K562 (cell line): ENCODE measurements at regions not wholly inside any gene's neighbourhood (a gene's known extent, or its start where the extent isn't known, plus 50 kb on each side); places are given as distances from the start of the nearest gene placed in this dataset.

Source experiments
- ATAC-seq: fragments of 200-7000 bp; cut with Tn5 transposase; 3 replicates; pipeline ENCODE4 v1.9.1; 2020; ENCODE audit warnings: moderate library complexity
- BruUV-seq: library from RNA; stranded (reverse); fragments of 400-500 nt; replicated peaks from 2 replicates; lab custom pipeline; 2021; lab: Mats Ljungman, UMichigan
- CTCF ChIA-PET: fragments of 300-600 bp; formaldehyde crosslinking; extraction: SDS; loops from one replicate; lab custom pipeline; 2021; ENCODE audit warnings: low intra/inter-chr PET ratio; lab: Yijun Ruan, JAX
- POLR2A ChIA-PET: fragments of 300-600, 350-650 bp; sonication (Branson Sonifier 250); formaldehyde crosslinking; extraction: SDS; loops from one replicate; lab custom pipeline; 2021; ENCODE audit warnings: antibody characterized with exemption, inconsistent platforms; lab: Yijun Ruan, JAX
- DNase-seq, 4 experiments: peaks; one replicate each; pipeline versions ENCODE4 v3.0.0 to v3.0.0-alpha.2; 2011 to 2018; ENCODE audit warnings: low spot score in 3 of 4, mixed read lengths in 3 of 4; ENCODE audit errors: extremely low read depth in 1 of 4
- FAIRE-seq: peaks from 2 replicates; lab custom pipeline; 2011; peaks lifted over from hg19 to GRCh38; lab: Jason Lieb, UNC
- H2AFZ ChIP-seq: 2 replicates; pipeline ENCODE4 v1.6.0; 2011; ENCODE audit warnings: low read depth, low read length, control low read depth, inconsistent platforms
- H3K27ac ChIP-seq: fragments of 200-600 bp; 3 replicates; pipeline ENCODE4 v1.8.0; 2011; ENCODE audit warnings: low read depth, mild to moderate bottlenecking, control low read depth, inconsistent platforms, low read length, moderate library complexity, mixed read lengths; ENCODE audit errors: extremely low read depth
- H3K27me3 ChIP-seq, 2 experiments: fragments of 300-600 bp in 1 of 2; 2 replicates in 1 of 2; 3 replicates in 1 of 2; pipeline versions ENCODE4 v1.6.0 to v1.8.0; 2011; ENCODE audit warnings: inconsistent platforms in 2 of 2, low read length in 2 of 2, mild to moderate bottlenecking in 1 of 2, mixed read lengths in 1 of 2, moderate library complexity in 1 of 2; ENCODE audit not compliant: control insufficient read depth in 2 of 2, insufficient read depth in 2 of 2
- H3K36me3 ChIP-seq: fragments of 300-600 bp; 3 replicates; pipeline ENCODE4 v1.8.0; 2011; ENCODE audit warnings: mild to moderate bottlenecking, low read length, inconsistent platforms; ENCODE audit not compliant: control insufficient read depth, insufficient read depth
- H3K4me1 ChIP-seq, 2 experiments: fragments of 200-600 bp in 1 of 2; replicated peaks in 1 of 2; 2 replicates in 1 of 2; 3 replicates in 1 of 2; pipeline versions ENCODE4 v1.5.1 to v1.8.0; 2011; ENCODE audit warnings: inconsistent platforms in 2 of 2, low read length in 2 of 2, mild to moderate bottlenecking in 1 of 2, mixed read lengths in 1 of 2, moderate library complexity in 1 of 2; ENCODE audit not compliant: control insufficient read depth in 2 of 2, insufficient read depth in 2 of 2
- H3K4me2 ChIP-seq: 2 replicates; pipeline ENCODE4 v1.6.1; 2011; ENCODE audit warnings: low read length, control low read depth, inconsistent platforms, mixed read lengths; ENCODE audit not compliant: insufficient read depth
- H3K4me3 ChIP-seq: fragments of 200-600 bp; sonication (generic), shearing (Covaris generic); 2 replicates; pipeline ENCODE4 v1.5.1; 2016; ENCODE audit warnings: control low read depth, inconsistent platforms
- H3K79me2 ChIP-seq: fragments of 200-600 bp; 3 replicates; pipeline ENCODE4 v1.8.0; 2011; ENCODE audit warnings: low read length, inconsistent platforms; ENCODE audit not compliant: control insufficient read depth, insufficient read depth
- H3K9ac ChIP-seq, 2 experiments: 2 replicates each; pipeline versions ENCODE4 v1.6.0 to v1.6.1; 2011; ENCODE audit warnings: low read depth in 2 of 2, low read length in 2 of 2, control low read depth in 1 of 2, inconsistent platforms in 1 of 2, mild to moderate bottlenecking in 1 of 2, mixed read lengths in 1 of 2; ENCODE audit not compliant: insufficient read depth in 1 of 2
- H3K9me1 ChIP-seq: one replicate; pipeline ENCODE4 v1.6.0; 2011; ENCODE audit warnings: inconsistent platforms, mild to moderate bottlenecking, low read length, moderate library complexity; ENCODE audit not compliant: control insufficient read depth, insufficient read depth
- H3K9me3 ChIP-seq: replicated peaks from 2 replicates; pipeline ENCODE4 v1.5.1; 2011; ENCODE audit warnings: low read depth, low read length, inconsistent platforms; ENCODE audit not compliant: control insufficient read depth, insufficient read depth
- H4K20me1 ChIP-seq: replicated peaks from 2 replicates; pipeline ENCODE4 v1.6.1; 2011; ENCODE audit warnings: low read length, inconsistent platforms, mixed read lengths; ENCODE audit not compliant: control insufficient read depth, insufficient read depth
- FOSL1 ChIP-seq: fragments of 200-800 bp; sonication (Bioruptor generic); conservative IDR thresholded peaks from 2 replicates; pipeline ENCODE4 v1.6.1; 2016; ENCODE audit warnings: missing genetic modification characterization, missing compliant biosample characterization
- ILF3 ChIP-seq: fragments of 450-650 bp; IDR thresholded peaks from 2 replicates; pipeline ENCODE4 v1.6.1; 2018; ENCODE audit warnings: antibody characterized with exemption, mild to moderate bottlenecking, moderate library complexity, borderline replicate concordance
- NR4A1 ChIP-seq, 2 experiments: fragments of 250-450 bp in 1 of 2; fragments of 450-650 bp in 1 of 2; sonication (Bioruptor Pico) in 1 of 2; IDR thresholded peaks; 2 replicates each; pipeline versions ENCODE4 v1.4.0 to v1.6.1; 2016 to 2020; ENCODE audit warnings: mild to moderate bottlenecking in 2 of 2, missing compliant biosample characterization in 1 of 2, missing genetic modification characterization in 1 of 2, moderate library complexity in 1 of 2
- RFX7 ChIP-seq: fragments of 250-450 bp; sonication (Bioruptor Pico); IDR thresholded peaks from 2 replicates; pipeline ENCODE4 v1.5.1; 2021; ENCODE audit warnings: mild to moderate bottlenecking
- ZHX1 ChIP-seq: fragments of 150-350 bp; conservative IDR thresholded peaks from 2 replicates; pipeline ENCODE4 v1.6.1; 2014; ENCODE audit warnings: low read length
- ZNF23 ChIP-seq: fragments of 250-450 bp; sonication (Bioruptor Pico); IDR thresholded peaks from 2 replicates; pipeline ENCODE4 v1.4.0; 2020; ENCODE audit warnings: mild to moderate bottlenecking
- WGBS: fragments of 100-300 bp; shearing (Covaris generic); methylation state at CpG from one replicate; pipeline ENCODE4 v1.1.6; 2016; ENCODE audit warnings: low coverage, mixed read lengths; ENCODE audit not compliant: insufficient coverage; ENCODE audit errors: missing lambda C conversion rate; 5-methylcytosine and 5-hydroxymethylcytosine counted together
- in situ Hi-C: fragments of 300-500 bp; cut with MboI; formaldehyde crosslinking; loops from 4 replicates; pipeline ENCODE4 v1.15.0; 2018; ENCODE audit warnings: inconsistent platforms, mixed read lengths
- intact Hi-C: fragments of 100-400 bp; cut with micrococcal nuclease; formaldehyde crosslinking; loops from 2 replicates; pipeline ENCODE4 v1.14.2; 2022

- no peak for TF ChIP-seq ZHX1
- no peak for TF ChIP-seq ZNF23 (CRISPR knock-in tag)
- peak; percentile 45 for TF ChIP-seq FOSL1 (tag)
- no peak for TF ChIP-seq RFX7 (CRISPR knock-in tag)
- no peak for TF ChIP-seq ILF3
- TF ChIP-seq NR4A1 (CRISPR knock-in tag; IDR thresholded peaks at IDR 0.05), result no peak
- no peak for TF ChIP-seq NR4A1 (tag; IDR thresholded peaks at IDR 0.05)
- no peaks in the 10 kb centered on the region for H3K79me2 ChIP-seq
- no peaks in the 10 kb centered on the region for H4K20me1 ChIP-seq
- H3K36me3 ChIP-seq, result no peaks in the 10 kb centered on the region
- no peaks in the 10 kb centered on the region for H3K9me3 ChIP-seq
- DNase-seq (no peak), ATAC-seq (no peak), FAIRE-seq (no peak)
- H3K27ac ChIP-seq, result no peak overlapping the region
- H3K4me1 ChIP-seq, result no peaks in the 10 kb centered on the region; a peak in 1 of 5 replicates
- no peaks in the 10 kb centered on the region for H3K27me3 ChIP-seq
- intact Hi-C loops (no loop called here), in situ Hi-C loops (no loop called here)
- POLR2A ChIA-PET, result no interaction called here
- no TSS peak for BruUV-seq
- no peaks in the 10 kb centered on the region for H3K9me1 ChIP-seq
- 0% methylated on average over 3 of the region's 3 CpGs for WGBS
- H3K4me3 ChIP-seq, result no peak overlapping the region
- no peak overlapping the region for H3K4me2 ChIP-seq
- peak overlapping the region; percentile 41 for H2AFZ ChIP-seq
- CTCF ChIA-PET, result no interaction called here
- H3K9ac ChIP-seq, result no peak overlapping the region
These were observed 50.7 kb upstream of the PTPRR start for GRCh38 chr12:70971001-70971794.
